CD14-positive monocyte (primary cell): ENCODE measurements at regions not wholly inside any gene's neighbourhood (a gene's known extent, or its start where the extent isn't known, plus 50 kb on each side); places are given as distances from the start of the nearest gene placed in this dataset.

Source experiments
- DNase-seq, 3 donors: peaks; one replicate each; pipeline ENCODE4 v3.0.0-alpha.2; 2011 to 2022
- H2AFZ ChIP-seq: 2 replicates; pipeline ENCODE4 v1.6.0; 2012; ENCODE audit warnings: mild to moderate bottlenecking, low read depth, low read length, inconsistent platforms; ENCODE audit not compliant: insufficient read depth, poor library complexity, severe bottlenecking
- H3K27ac ChIP-seq, 2 donors: 1 replicate in 1 of 2; 2 replicates in 1 of 2; pipeline ENCODE4 v1.5.1; 2012 to 2013; ENCODE audit warnings: low read length in 2 of 2, control low read depth in 1 of 2, inconsistent platforms in 1 of 2, low read depth in 1 of 2, mild to moderate bottlenecking in 1 of 2
- H3K27me3 ChIP-seq, 2 donors: one replicate each; pipeline versions ENCODE4 v1.6.0 to v1.6.1; 2011 to 2013; ENCODE audit warnings: low read length in 2 of 2; ENCODE audit not compliant: control insufficient read depth in 2 of 2, insufficient read depth in 2 of 2
- H3K36me3 ChIP-seq, 2 donors: replicated peaks in 1 of 2; 1 replicate in 1 of 2; 2 replicates in 1 of 2; pipeline versions ENCODE4 v1.5.1 to v1.6.1; 2012 to 2013; ENCODE audit warnings: low read length in 2 of 2, control low read depth in 1 of 2, inconsistent platforms in 1 of 2, mild to moderate bottlenecking in 1 of 2; ENCODE audit not compliant: insufficient read depth in 2 of 2, control insufficient read depth in 1 of 2
- H3K4me1 ChIP-seq, 2 donors: 1 replicate in 1 of 2; 2 replicates in 1 of 2; pipeline versions ENCODE4 v1.5.1 to v1.6.1; 2012 to 2013; ENCODE audit warnings: low read length in 2 of 2, control low read depth in 1 of 2, inconsistent platforms in 1 of 2, mild to moderate bottlenecking in 1 of 2, moderate library complexity in 1 of 2; ENCODE audit not compliant: insufficient read depth in 2 of 2, control insufficient read depth in 1 of 2
- H3K4me2 ChIP-seq: replicated peaks from 2 replicates; pipeline ENCODE3; 2012; ENCODE audit warnings: low read length, moderate library complexity, mild to moderate bottlenecking; ENCODE audit not compliant: poor library complexity, severe bottlenecking; ENCODE audit errors: extremely low read depth
- H3K4me3 ChIP-seq, 3 experiments: fragments of 200-600 bp in 1 of 3; sonication (generic) in 1 of 3; replicated peaks in 1 of 3; 1 replicate in 2 of 3; 2 replicates in 1 of 3; pipeline ENCODE4 v1.5.1; 2011 to 2013; ENCODE audit warnings: low read length in 3 of 3, mild to moderate bottlenecking in 3 of 3, control low read depth in 2 of 3, low read depth in 2 of 3, inconsistent platforms in 1 of 3, moderate library complexity in 1 of 3
- H3K79me2 ChIP-seq: 2 replicates; pipeline ENCODE4 v1.6.0; 2012; ENCODE audit warnings: mild to moderate bottlenecking, control low read depth, inconsistent platforms, low read length, moderate library complexity; ENCODE audit not compliant: insufficient read depth
- H3K9ac ChIP-seq: 2 replicates; pipeline ENCODE4 v1.6.0; 2017; ENCODE audit warnings: low read length, mild to moderate bottlenecking; ENCODE audit not compliant: insufficient read depth, poor library complexity, severe bottlenecking
- H3K9me3 ChIP-seq, 2 donors: replicated peaks in 1 of 2; 1 replicate in 1 of 2; 2 replicates in 1 of 2; pipeline versions ENCODE4 v1.5.1 to v1.6.1; 2012 to 2013; ENCODE audit warnings: low read length in 2 of 2, control low read depth in 1 of 2; ENCODE audit not compliant: control insufficient read depth in 1 of 2, insufficient read depth in 1 of 2
- H4K20me1 ChIP-seq: 2 replicates; pipeline ENCODE4 v1.6.0; 2012; ENCODE audit warnings: mild to moderate bottlenecking, low read length, control low read depth, moderate library complexity; ENCODE audit not compliant: insufficient read depth
- H3K27ac Mint-ChIP-seq, 7 donors: one replicate each; pipeline ENCODE4 v1.8.0; 2020; ENCODE audit warnings: mild to moderate bottlenecking in 7 of 7, mixed read lengths in 7 of 7, moderate library complexity in 6 of 7, inconsistent platforms in 2 of 7
- H3K27me3 Mint-ChIP-seq, 3 donors: one replicate each; pipeline ENCODE4 v1.8.0; 2021 to 2022; ENCODE audit warnings: low read depth in 3 of 3, mild to moderate bottlenecking in 3 of 3, mixed read lengths in 3 of 3, moderate library complexity in 3 of 3, inconsistent platforms in 1 of 3
- H3K36me3 Mint-ChIP-seq, 2 donors: one replicate each; pipeline ENCODE4 v1.8.0; 2020; ENCODE audit warnings: mixed read lengths in 2 of 2, inconsistent platforms in 1 of 2, mild to moderate bottlenecking in 1 of 2
- H3K4me1 Mint-ChIP-seq: one replicate; pipeline ENCODE4 v1.8.0; 2020; ENCODE audit warnings: mild to moderate bottlenecking, mixed read lengths
- H3K4me3 Mint-ChIP-seq, 2 donors: one replicate each; pipeline ENCODE4 v1.8.0; 2020; ENCODE audit warnings: mild to moderate bottlenecking in 2 of 2, mixed read lengths in 2 of 2, moderate library complexity in 1 of 2
- H3K9me3 Mint-ChIP-seq, 7 donors: one replicate each; pipeline ENCODE4 v1.8.0; 2020 to 2022; ENCODE audit warnings: mixed read lengths in 7 of 7, mild to moderate bottlenecking in 6 of 7, moderate library complexity in 6 of 7, inconsistent platforms in 2 of 7
- CTCF ChIP-seq: fragments of 200-600 bp; IDR thresholded peaks from one replicate; pipeline ENCODE4 v1.8.0; 2022; ENCODE audit warnings: antibody characterized with exemption, mild to moderate bottlenecking
- WGBS: methylation state at CpG from one replicate; pipeline ENCODE4 v1.1.5; 2013; ENCODE audit warnings: missing lambda C conversion rate; ENCODE audit not compliant: insufficient coverage; 5-methylcytosine and 5-hydroxymethylcytosine counted together
- intact Hi-C, 2 donors: fragments of 100-400 bp; cut with micrococcal nuclease; formaldehyde crosslinking; loops; one replicate each; pipeline versions ENCODE4 v1.15.0 to v1.15.1; 2023

GRCh38 chr4:45043911-45044310 is 317.6 kb upstream of the GNPDA2 start:
- Histone ChIP-seq H3K4me1 (no peaks in the 10 kb centered on the region), H3K79me2 (no peaks in the 10 kb centered on the region), H3K9me3 (peaks cover 10 to 14% of the 10 kb centered on the region in 2 donors), H3K27ac (no peak overlapping the region), H2AFZ (no peak overlapping the region), H3K36me3 (no peaks in the 10 kb centered on the region), H3K4me3 (no peak overlapping the region), H3K27me3 (no peaks in the 10 kb centered on the region), H3K4me2 (no peak overlapping the region), H3K9ac (no peak overlapping the region), H4K20me1 (no peaks in the 10 kb centered on the region)
- no peak for DNase-seq
- H3K4me1 Mint-ChIP-seq, result no peaks in the 10 kb centered on the region
- intact Hi-C loops, result no loop called here
- no peaks in the 10 kb centered on the region for H3K27me3 Mint-ChIP-seq
- no peaks in the 10 kb centered on the region for H3K36me3 Mint-ChIP-seq
- no CpG with 5 or more reads among the region's 2 CpGs for WGBS
- H3K9me3 Mint-ChIP-seq, result peaks cover 3 to 19% (median 12%) of the 10 kb centered on the region in 7 donors
- no peak overlapping the region for H3K27ac Mint-ChIP-seq
- no peak overlapping the region for H3K4me3 Mint-ChIP-seq
- TF ChIP-seq CTCF, result no peak

- Histone ChIP-seq H3K27ac (no peak overlapping the region), H3K4me2 (no peak overlapping the region), H3K4me1 (no peaks in the 10 kb centered on the region), H3K9me3 (no peaks in the 10 kb centered on the region), H3K36me3 (no peaks in the 10 kb centered on the region), H3K9ac (no peak overlapping the region), H3K4me3 (no peak overlapping the region), H2AFZ (no peak overlapping the region), H3K27me3 (no peaks in the 10 kb centered on the region), H4K20me1 (no peaks in the 10 kb centered on the region), H3K79me2 (no peaks in the 10 kb centered on the region)
- H3K27me3 Mint-ChIP-seq, result no peaks in the 10 kb centered on the region
- TF ChIP-seq CTCF, result no peak
- no peak overlapping the region for H3K4me3 Mint-ChIP-seq
- no peaks in the 10 kb centered on the region for H3K36me3 Mint-ChIP-seq
- H3K4me1 Mint-ChIP-seq, result no peaks in the 10 kb centered on the region
- H3K9me3 Mint-ChIP-seq, result peaks cover 0 to 3% (median 2%) of the 10 kb centered on the region in 7 donors
- intact Hi-C loops, result no loop called here
- H3K27ac Mint-ChIP-seq, result no peak overlapping the region
- DNase-seq, result no peak
- WGBS, result no CpG with 5 or more reads among the region's 2 CpGs
These were observed 310.3 kb upstream of the GNPDA2 start for GRCh38 chr4:45036677-45037076.
